H9 (cell line): ENCODE measurements at regions not wholly inside any gene's neighbourhood (a gene's known extent, or its start where the extent isn't known, plus 50 kb on each side); places are given as distances from the start of the nearest gene placed in this dataset.

ENCODE experiments used
- DNase-seq: peaks from one replicate; pipeline ENCODE4 v3.0.0-alpha.2; 2017
- H2AFZ ChIP-seq: one replicate; pipeline ENCODE4 v1.6.1; 2013; ENCODE audit warnings: mild to moderate bottlenecking, low read length, control low read depth, moderate library complexity
- H2AK5ac ChIP-seq: 2 replicates; pipeline ENCODE4 v1.6.1; 2013; ENCODE audit warnings: low read length, control low read depth, mixed read lengths; ENCODE audit not compliant: insufficient read length
- H2BK120ac ChIP-seq: one replicate; pipeline ENCODE4 v1.6.1; 2013; ENCODE audit warnings: low read depth, mild to moderate bottlenecking, low read length, control low read depth, inconsistent platforms; ENCODE audit not compliant: poor library complexity, severe bottlenecking
- H2BK12ac ChIP-seq: 2 replicates; pipeline ENCODE4 v1.6.1; 2013; ENCODE audit warnings: low read length, control low read depth, mixed read lengths, low read depth; ENCODE audit not compliant: insufficient read length
- H2BK15ac ChIP-seq: 2 replicates; pipeline ENCODE4 v1.6.1; 2013; ENCODE audit warnings: low read depth, low read length, control low read depth
- H2BK20ac ChIP-seq: one replicate; pipeline ENCODE4 v1.6.1; 2013; ENCODE audit warnings: low read depth, mild to moderate bottlenecking, low read length, control low read depth, inconsistent platforms; ENCODE audit not compliant: poor library complexity, severe bottlenecking
- H2BK5ac ChIP-seq: 2 replicates; pipeline ENCODE4 v1.6.1; 2013; ENCODE audit warnings: low read length, control low read depth, mixed read lengths; ENCODE audit not compliant: insufficient read length
- H3K14ac ChIP-seq: 2 replicates; pipeline ENCODE4 v1.6.1; 2013; ENCODE audit warnings: low read length, control low read depth; ENCODE audit not compliant: insufficient read depth
- H3K18ac ChIP-seq: 2 replicates; pipeline ENCODE4 v1.6.1; 2013; ENCODE audit warnings: low read depth, mild to moderate bottlenecking, mixed read lengths, low read length, control low read depth; ENCODE audit not compliant: insufficient read length
- H3K23ac ChIP-seq: 2 replicates; pipeline ENCODE4 v1.6.1; 2013; ENCODE audit warnings: low read length, control low read depth, mixed read lengths, low read depth; ENCODE audit not compliant: insufficient read length
- H3K23me2 ChIP-seq: 2 replicates; pipeline ENCODE4 v1.6.1; 2013; ENCODE audit warnings: low read depth, mild to moderate bottlenecking, mixed read lengths, low read length, control low read depth; ENCODE audit not compliant: insufficient read length, poor library complexity, severe bottlenecking
- H3K27ac ChIP-seq: 2 replicates; pipeline ENCODE4 v1.5.1; 2013; ENCODE audit warnings: low read length, control low read depth, mixed read lengths, low read depth; ENCODE audit not compliant: insufficient read length
- H3K27me3 ChIP-seq: 2 replicates; pipeline ENCODE4 v1.6.1; 2013; ENCODE audit warnings: low read length, control low read depth, inconsistent platforms; ENCODE audit not compliant: insufficient read depth
- H3K4ac ChIP-seq: 2 replicates; pipeline ENCODE4 v1.6.1; 2013; ENCODE audit warnings: low read depth, mild to moderate bottlenecking, control low read depth, inconsistent platforms, low read length, moderate library complexity
- H3K4me1 ChIP-seq: 2 replicates; pipeline ENCODE4 v1.6.1; 2013; ENCODE audit warnings: low read length, control low read depth, inconsistent platforms; ENCODE audit not compliant: insufficient read depth
- H3K4me2 ChIP-seq: 2 replicates; pipeline ENCODE4 v1.6.1; 2013; ENCODE audit warnings: low read length, control low read depth, mixed read lengths; ENCODE audit not compliant: insufficient read length, insufficient read depth
- H3K56ac ChIP-seq: 2 replicates; pipeline ENCODE4 v1.6.1; 2013; ENCODE audit warnings: low read depth, mild to moderate bottlenecking, mixed read lengths, low read length, control low read depth; ENCODE audit not compliant: insufficient read length
- H3K79me1 ChIP-seq: 2 replicates; pipeline ENCODE4 v1.6.1; 2013; ENCODE audit warnings: low read depth, mild to moderate bottlenecking, moderate library complexity, low read length, control low read depth, inconsistent platforms; ENCODE audit not compliant: insufficient read depth, poor library complexity, severe bottlenecking
- H3K79me2 ChIP-seq: 2 replicates; pipeline ENCODE4 v1.6.1; 2013; ENCODE audit warnings: low read length, control low read depth, inconsistent platforms; ENCODE audit not compliant: insufficient read depth
- H3K9ac ChIP-seq: 2 replicates; pipeline ENCODE4 v1.6.1; 2013; ENCODE audit warnings: low read length, control low read depth, mixed read lengths; ENCODE audit not compliant: insufficient read length; ENCODE audit errors: extremely low read depth
- H3K9me3 ChIP-seq: one replicate; pipeline ENCODE4 v1.6.1; 2013; ENCODE audit warnings: low read depth, low read length, inconsistent platforms; ENCODE audit not compliant: control insufficient read depth
- H3T11ph ChIP-seq: one replicate; pipeline ENCODE4 v1.6.1; 2013; ENCODE audit warnings: mild to moderate bottlenecking, low read length, control low read depth, inconsistent platforms
- H4K20me1 ChIP-seq: one replicate; pipeline ENCODE4 v1.6.1; 2013; ENCODE audit not compliant: control insufficient read depth, insufficient read length, insufficient read depth
- H4K5ac ChIP-seq: 2 replicates; pipeline ENCODE4 v1.6.1; 2013; ENCODE audit warnings: low read depth, mild to moderate bottlenecking, mixed read lengths, low read length, control low read depth; ENCODE audit not compliant: insufficient read length
- H4K8ac ChIP-seq: replicated peaks from 2 replicates; pipeline ENCODE4 v1.6.1; 2013; ENCODE audit warnings: low read length, control low read depth, mixed read lengths, low read depth; ENCODE audit not compliant: insufficient read length
- H4K91ac ChIP-seq: 2 replicates; pipeline ENCODE4 v1.6.1; 2013; ENCODE audit warnings: low read depth, mild to moderate bottlenecking, moderate library complexity, mixed read lengths, low read length, control low read depth; ENCODE audit not compliant: insufficient read length
- H3K27ac Mint-ChIP-seq, 3 experiments: 2 replicates in 2 of 3; 3 replicates in 1 of 3; pipeline ENCODE4 v1.8.0; 2020 to 2021; ENCODE audit warnings: mixed read lengths in 3 of 3, mild to moderate bottlenecking in 1 of 3, moderate library complexity in 1 of 3
- H3K27me3 Mint-ChIP-seq: 2 replicates; pipeline ENCODE4 v1.8.0; 2021; ENCODE audit warnings: low read depth, mild to moderate bottlenecking, moderate library complexity, mixed read lengths
- H3K36me3 Mint-ChIP-seq, 3 experiments: 2 replicates in 2 of 3; 3 replicates in 1 of 3; pipeline ENCODE4 v1.8.0; 2020 to 2021; ENCODE audit warnings: low read depth in 3 of 3, mixed read lengths in 3 of 3; ENCODE audit not compliant: insufficient read depth in 1 of 3
- H3K4me1 Mint-ChIP-seq, 2 experiments: 2 replicates each; pipeline ENCODE4 v1.8.0; 2020; ENCODE audit warnings: mixed read lengths in 2 of 2
- H3K4me3 Mint-ChIP-seq, 2 experiments: 2 replicates in 1 of 2; 3 replicates in 1 of 2; pipeline ENCODE4 v1.8.0; 2020 to 2021; ENCODE audit warnings: mild to moderate bottlenecking in 2 of 2, mixed read lengths in 2 of 2, moderate library complexity in 1 of 2
- H3K9me3 Mint-ChIP-seq, 2 experiments: 2 replicates in 1 of 2; 3 replicates in 1 of 2; pipeline ENCODE4 v1.8.0; 2020; ENCODE audit warnings: mild to moderate bottlenecking in 2 of 2, mixed read lengths in 2 of 2, moderate library complexity in 1 of 2
- WGBS: extraction: QIAGEN DNeasy Blood & Tissue Kit; methylation state at CpG from one replicate; pipeline ENCODE4 v1.1.7; 2013; ENCODE audit warnings: missing lambda C conversion rate, low lambda C conversion rate, mixed read lengths; ENCODE audit not compliant: insufficient read length; ENCODE audit errors: extremely low coverage; 5-methylcytosine and 5-hydroxymethylcytosine counted together
- TF ChIP-seq, protein P1 (sequence below): fragments of 200-600 bp; sonication (generic); conservative IDR thresholded peaks from 3 replicates; pipeline ENCODE4 v1.8.0; 2021; ENCODE audit warnings: antibody characterized with exemption, mild to moderate bottlenecking

- Histone ChIP-seq H4K5ac (no peak overlapping the region), H2BK12ac (no peak overlapping the region), H3K4ac (no peak overlapping the region), H3K18ac (no peak overlapping the region), H4K91ac (no peak overlapping the region), H3K56ac (no peak overlapping the region), H3T11ph (no peak overlapping the region), H3K23ac (no peak overlapping the region), H2BK120ac (no peak overlapping the region), H3K14ac (no peak overlapping the region), H3K9ac (no peak overlapping the region), H2BK5ac (no peak overlapping the region), H3K4me1 (no peaks in the 10 kb centered on the region), H4K20me1 (no peaks in the 10 kb centered on the region), H3K27ac (no peak overlapping the region), H2BK20ac (no peak overlapping the region), H3K27me3 (no peaks in the 10 kb centered on the region), H2AFZ (no peak overlapping the region), H2AK5ac (no peak overlapping the region), H2BK15ac (no peak overlapping the region), H3K79me1 (no peaks in the 10 kb centered on the region), H3K79me2 (no peaks in the 10 kb centered on the region), H3K9me3 (no peaks in the 10 kb centered on the region), H4K8ac (no peak overlapping the region), H3K23me2 (no peaks in the 10 kb centered on the region), H3K4me2 (no peak overlapping the region)
- H3K4me1 Mint-ChIP-seq: 0 out of 4 replicates have a peak, but pooled peaks cover 0 to 3% of the 10 kb centered on the region in 2 experiments
- DNase-seq: no peak
- TF ChIP-seq, protein P1, sequence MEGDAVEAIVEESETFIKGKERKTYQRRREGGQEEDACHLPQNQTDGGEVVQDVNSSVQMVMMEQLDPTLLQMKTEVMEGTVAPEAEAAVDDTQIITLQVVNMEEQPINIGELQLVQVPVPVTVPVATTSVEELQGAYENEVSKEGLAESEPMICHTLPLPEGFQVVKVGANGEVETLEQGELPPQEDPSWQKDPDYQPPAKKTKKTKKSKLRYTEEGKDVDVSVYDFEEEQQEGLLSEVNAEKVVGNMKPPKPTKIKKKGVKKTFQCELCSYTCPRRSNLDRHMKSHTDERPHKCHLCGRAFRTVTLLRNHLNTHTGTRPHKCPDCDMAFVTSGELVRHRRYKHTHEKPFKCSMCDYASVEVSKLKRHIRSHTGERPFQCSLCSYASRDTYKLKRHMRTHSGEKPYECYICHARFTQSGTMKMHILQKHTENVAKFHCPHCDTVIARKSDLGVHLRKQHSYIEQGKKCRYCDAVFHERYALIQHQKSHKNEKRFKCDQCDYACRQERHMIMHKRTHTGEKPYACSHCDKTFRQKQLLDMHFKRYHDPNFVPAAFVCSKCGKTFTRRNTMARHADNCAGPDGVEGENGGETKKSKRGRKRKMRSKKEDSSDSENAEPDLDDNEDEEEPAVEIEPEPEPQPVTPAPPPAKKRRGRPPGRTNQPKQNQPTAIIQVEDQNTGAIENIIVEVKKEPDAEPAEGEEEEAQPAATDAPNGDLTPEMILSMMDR: no peak
- H3K4me3 Mint-ChIP-seq: no peak overlapping the region
- no peaks in the 10 kb centered on the region for H3K27me3 Mint-ChIP-seq
- no peaks in the 10 kb centered on the region for H3K36me3 Mint-ChIP-seq
- no peaks in the 10 kb centered on the region for H3K9me3 Mint-ChIP-seq
- WGBS: no CpG with 5 or more reads among the region's 5 CpGs
- no peak overlapping the region for H3K27ac Mint-ChIP-seq
These were observed 364.6 kb downstream of the CDH10 start for GRCh38 chr5:24280215-24280614.
